Renal cortex interstitium (tissue), 11 donors: ENCODE measurements at regions not wholly inside any gene's neighbourhood (a gene's known extent, or its start where the extent isn't known, plus 50 kb on each side); places are given as distances from the start of the nearest gene placed in this dataset.
A peak's percentile ranks its signal among the peaks of the same experiment; 100 is the strongest.

Experiments used
- DNase-seq, 11 donors: peaks; one replicate each; pipeline ENCODE4 v3.0.0-alpha.2; 2013; ENCODE audit warnings: low read depth in 9 of 11, low spot score in 4 of 11; ENCODE audit errors: extremely low read depth in 1 of 11

- DNase-seq = no peak
Measured at GRCh38 chr10:78362406-78363022, 328.9 kb downstream of the RPS24 start.

GRCh38 chr10:78363190-78363589 lies 329.5 kb downstream of the RPS24 start:
- DNase-seq = no peak

GRCh38 chr10:78365694-78366093 lies 332.0 kb downstream of the RPS24 start:
- DNase-seq = peak in 7 of 11 donors; percentile 50 to 84 (median 72)

GRCh38 chr10:78366663-78367411 lies 333.2 kb downstream of the RPS24 start:
- peak in 3 of 11 donors; percentile 57 to 67 (median 65) for DNase-seq

DNA sequence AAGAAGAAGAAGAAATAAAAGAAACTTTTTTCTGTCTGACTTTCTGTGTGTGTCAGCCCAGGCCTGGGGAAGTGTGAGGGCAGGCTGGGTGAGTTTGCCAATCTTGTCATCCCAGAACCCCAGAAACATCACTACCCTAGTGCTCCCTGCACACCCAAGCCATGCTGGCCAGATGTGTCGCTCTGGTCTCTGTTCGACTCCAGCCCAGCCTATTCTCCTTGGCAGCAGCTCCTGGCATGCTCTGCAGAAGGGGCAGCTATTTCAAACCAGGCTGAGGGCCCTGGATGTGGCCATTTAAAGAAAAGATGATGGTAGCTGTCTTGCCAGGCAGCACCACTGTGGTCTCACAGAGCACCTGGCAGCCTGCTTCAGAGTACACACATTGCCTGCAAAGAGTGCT lies 334.1 kb downstream of the RPS24 start:
- no peak for DNase-seq

GRCh38 chr10:78371136-78371535 lies 337.5 kb downstream of the RPS24 start:
- peak in 1 of 11 donors; percentile 20 for DNase-seq

DNA sequence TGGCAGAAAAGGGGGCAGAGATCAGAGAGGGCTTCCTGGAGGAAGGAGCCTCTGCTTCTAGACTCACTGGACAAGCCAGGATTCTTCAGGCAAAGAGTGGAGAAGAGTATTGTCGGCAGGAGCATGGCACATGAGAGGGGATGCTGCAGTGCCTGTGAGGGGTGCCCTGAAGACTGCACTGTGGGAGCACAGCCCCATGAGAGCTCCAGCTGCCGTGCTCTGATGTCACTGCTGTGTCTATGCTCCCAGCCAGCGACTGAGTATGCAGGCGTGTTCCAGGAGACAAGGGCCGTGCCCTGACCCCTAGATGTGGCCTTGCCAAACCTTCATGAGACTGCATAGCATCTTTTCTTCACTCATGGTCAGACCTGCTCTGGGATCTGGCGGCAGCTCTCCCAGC lies 339.1 kb downstream of the RPS24 start:
- no peak for DNase-seq

GRCh38 chr10:78374331-78375028 lies 340.8 kb downstream of the RPS24 start:
- DNase-seq = no peak

GRCh38 chr10:78375854-78376785 lies 342.5 kb downstream of the RPS24 start:
- no peak for DNase-seq

GRCh38 chr10:78377356-78377755 lies 343.7 kb downstream of the RPS24 start:
- DNase-seq = peak in 1 of 11 donors; percentile 40

DNA sequence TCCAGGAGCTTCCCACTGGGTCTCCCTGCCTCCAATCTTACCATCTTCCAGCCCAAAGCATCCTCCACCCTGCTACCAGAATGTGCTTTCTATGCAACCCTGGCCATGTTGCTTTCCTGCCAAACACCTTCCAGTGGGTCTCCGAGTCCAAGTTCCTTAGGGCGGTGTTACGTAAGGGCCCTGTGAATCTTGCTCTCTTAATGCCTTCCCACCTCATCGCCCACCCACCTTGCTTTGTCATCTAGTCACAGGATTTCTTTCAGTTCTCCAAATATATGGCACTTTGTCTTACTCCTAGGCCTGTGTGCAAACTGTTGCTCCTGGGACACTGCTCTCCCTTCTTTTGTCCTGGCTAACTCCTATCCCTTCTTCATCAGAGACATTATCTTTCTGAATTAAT lies 344.5 kb downstream of the RPS24 start:
- no peak for DNase-seq

DNA sequence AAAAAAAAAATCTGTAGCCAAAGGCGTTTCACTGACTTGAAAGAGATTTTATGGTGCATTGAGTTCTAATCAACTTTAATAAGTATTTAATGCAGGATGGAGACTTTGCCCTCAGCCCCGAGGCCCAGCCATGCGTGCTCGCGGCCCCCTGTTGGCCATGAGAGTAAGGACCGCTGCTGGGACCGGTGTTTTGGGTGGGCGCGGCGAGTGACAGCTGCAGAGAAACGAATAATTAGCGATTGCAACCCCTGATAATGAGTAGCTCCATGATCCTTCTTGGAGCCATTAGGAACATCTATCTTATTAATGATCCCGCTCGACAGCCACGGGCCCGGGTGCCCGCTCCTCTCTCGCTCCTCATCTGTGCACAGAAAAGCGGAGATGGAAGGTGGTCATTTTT lies 347.4 kb downstream of the RPS24 start:
- no peak for DNase-seq

- no peak for DNase-seq
Measured at GRCh38 chr10:78382047-78382446, 348.4 kb downstream of the RPS24 start.

- DNase-seq = no peak
Measured at GRCh38 chr10:78382772-78383171, 349.1 kb downstream of the RPS24 start.

GRCh38 chr10:78383378-78384048 lies 349.9 kb downstream of the RPS24 start:
- DNase-seq = no peak

DNA sequence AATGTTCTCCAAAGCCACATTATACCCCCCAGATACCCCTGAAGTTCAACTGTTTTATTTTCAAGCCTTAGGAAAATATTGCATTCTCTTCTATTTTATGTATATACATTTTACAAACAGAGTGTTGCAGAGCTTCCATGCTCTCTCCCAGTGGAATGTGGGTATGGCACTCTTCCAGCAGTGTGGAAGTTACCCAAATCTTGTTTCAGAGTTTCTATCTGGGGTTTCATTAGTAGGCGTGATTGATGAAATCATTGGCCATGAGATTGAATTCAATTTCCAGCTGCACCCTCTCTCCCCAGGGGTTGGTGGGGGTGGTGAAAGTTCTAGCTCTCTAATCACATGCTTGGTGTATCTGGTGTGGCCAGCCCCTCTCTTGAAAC lies 350.4 kb downstream of the RPS24 start:
- no peak for DNase-seq

DNA sequence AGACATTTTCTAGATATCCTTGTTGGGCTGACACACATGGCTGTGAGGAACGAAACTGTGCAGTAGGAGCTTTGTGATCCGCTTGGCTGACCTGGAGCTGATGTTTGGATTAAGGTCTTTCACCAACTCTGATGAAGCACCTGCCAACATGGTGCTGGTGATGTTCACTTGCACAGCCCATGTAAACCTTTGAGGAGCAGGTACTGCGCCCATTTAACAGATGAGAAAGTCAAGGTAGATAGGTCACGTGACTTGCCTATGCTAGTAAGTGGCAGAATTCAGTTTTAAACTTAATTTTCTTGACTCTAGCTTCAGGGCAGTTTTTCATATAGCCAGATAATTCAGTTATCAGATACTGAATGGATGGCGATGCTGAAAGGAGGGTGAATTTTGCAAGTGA lies 351.9 kb downstream of the RPS24 start:
- DNase-seq = no peak

DNA sequence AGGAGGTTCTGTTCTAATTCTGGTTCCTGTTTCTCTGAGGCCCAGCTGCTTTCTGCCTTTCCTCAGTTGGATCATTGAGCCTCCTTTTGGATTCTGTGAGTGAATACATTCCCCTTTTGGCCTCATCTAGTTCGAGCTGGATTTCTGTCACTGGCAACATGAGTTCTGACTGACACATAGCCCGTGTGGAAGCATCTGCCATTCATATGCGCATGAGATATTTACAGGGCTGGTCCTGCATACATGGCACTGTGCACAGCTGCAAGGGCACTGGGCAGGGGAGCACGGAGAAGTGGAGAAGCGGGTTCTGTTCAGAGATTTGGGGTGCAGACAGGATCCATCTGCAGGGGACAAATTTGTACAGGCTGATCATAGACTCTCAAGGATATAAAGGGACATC lies 352.8 kb downstream of the RPS24 start:
- DNase-seq = no peak
